Psoas muscle (tissue), 7 donors: ENCODE measurements at regions not wholly inside any gene's neighbourhood (a gene's known extent, or its start where the extent isn't known, plus 50 kb on each side); places are given as distances from the start of the nearest gene placed in this dataset.
A peak's percentile ranks its signal among the peaks of the same experiment; 100 is the strongest.

ENCODE experiments used
- ATAC-seq, 4 donors: fragments of 200-7000 bp; cut with Tn5 transposase; one replicate each; pipeline ENCODE4 v1.9.1; 2020; ENCODE audit warnings: moderate library complexity in 3 of 4, mild to moderate bottlenecking in 2 of 4
- DNase-seq, 2 donors: peaks; one replicate each; pipeline ENCODE4 v3.0.0-alpha.2; 2020
- H3K27ac ChIP-seq: fragments of 200-600 bp; one replicate; pipeline ENCODE4 v1.8.0; 2022
- H3K27me3 ChIP-seq, 3 donors: fragments of 200-600 bp in 1 of 3; one replicate each; pipeline versions ENCODE4 v1.6.1 to v1.8.0; 2013 to 2022; ENCODE audit warnings: low read length in 2 of 3, mild to moderate bottlenecking in 2 of 3, moderate library complexity in 1 of 3; ENCODE audit not compliant: insufficient read depth in 3 of 3
- H3K36me3 ChIP-seq, 2 donors: fragments of 200-600 bp in 1 of 2; one replicate each; pipeline versions ENCODE4 v1.6.1 to v1.8.0; 2013 to 2022; ENCODE audit warnings: low read depth in 1 of 2, mild to moderate bottlenecking in 1 of 2, moderate library complexity in 1 of 2; ENCODE audit not compliant: insufficient read depth in 1 of 2
- H3K4me1 ChIP-seq: fragments of 200-600 bp; one replicate; pipeline ENCODE4 v1.8.0; 2022
- H3K4me3 ChIP-seq: fragments of 200-600 bp; one replicate; pipeline ENCODE4 v1.8.0; 2022; ENCODE audit warnings: mild to moderate bottlenecking
- H3K9me3 ChIP-seq: fragments of 200-600 bp; one replicate; pipeline ENCODE4 v1.8.0; 2022
- CTCF ChIP-seq: fragments of 200-600 bp; IDR thresholded peaks from one replicate; pipeline ENCODE4 v1.8.0; 2022; ENCODE audit warnings: antibody characterized with exemption
- WGBS, 3 donors: extraction: QIAGEN DNeasy Blood & Tissue Kit; methylation state at CpG; one replicate each; pipeline versions ENCODE4 v1.1.6 to v1.1.7; 2013; 5-methylcytosine and 5-hydroxymethylcytosine counted together
- intact Hi-C, 2 donors: fragments of 100-400 bp; cut with DNase I; formaldehyde crosslinking; loops; one replicate each; pipeline versions ENCODE4 v1.11.0 to v1.14.2; 2022
- donor health status: healthy with polysubstance abuse.
- donor health status: DM: no; HTN: no; CAD: no; lungs with moderate emphysema.
- donor health status: Bipolar disorder and iron deficiency.
- donor health status: healthy.
- donor health status: DM: yes; HTN: yes; CAD: no.
- donor health status: DM: no; HTN: no; CAD: no.
- donor health status: DM: yes; HTN: yes; CAD: no.

- intact Hi-C loops = no loop called here
- Histone ChIP-seq H3K27ac (no peak overlapping the region), H3K27me3 (no peaks in the 10 kb centered on the region), H3K4me1 (no peaks in the 10 kb centered on the region), H3K9me3 (no peaks in the 10 kb centered on the region), H3K4me3 (no peak overlapping the region), H3K36me3 (no peaks in the 10 kb centered on the region)
- no peak for TF ChIP-seq CTCF
- DNase-seq = no peak
- no peak for ATAC-seq
Observed at GRCh38 chrX:124250835-124251437, 81.5 kb upstream of the TEX13D start.

GRCh38 chrX:124254611-124255010 is 77.8 kb upstream of the TEX13D start:
- H3K9me3 ChIP-seq = no peaks in the 10 kb centered on the region
- intact Hi-C loops = no loop called here
- H3K27ac ChIP-seq = no peak overlapping the region
- no peaks in the 10 kb centered on the region for H3K27me3 ChIP-seq
- no peaks in the 10 kb centered on the region for H3K36me3 ChIP-seq
- ATAC-seq = no peak
- no peak for DNase-seq
- WGBS, 3 donors = 18 to 22% (median 18%) methylated on average over 1 of the region's 1 CpG
- no peak for TF ChIP-seq CTCF
- no peaks in the 10 kb centered on the region for H3K4me1 ChIP-seq
- no peak overlapping the region for H3K4me3 ChIP-seq

- DNase-seq = no peak
- intact Hi-C loops = no loop called here
- TF ChIP-seq CTCF = no peak
- ATAC-seq = no peak
- H3K9me3 ChIP-seq = no peaks in the 10 kb centered on the region
- no peak overlapping the region for H3K4me3 ChIP-seq
- H3K4me1 ChIP-seq = no peaks in the 10 kb centered on the region
- H3K27ac ChIP-seq = no peak overlapping the region
- 26 to 33% (median 30%) methylated on average over 2 of the region's 2 CpGs for WGBS, 3 donors
- no peaks in the 10 kb centered on the region for H3K36me3 ChIP-seq
- no peaks in the 10 kb centered on the region for H3K27me3 ChIP-seq
Observed at GRCh38 chrX:124256216-124256615, 76.2 kb upstream of the TEX13D start.

GRCh38 chrX:124256629-124257380 is 75.7 kb upstream of the TEX13D start:
- peak in 2 of 4 donors; percentile 58 to 63 for ATAC-seq
- H3K9me3 ChIP-seq = no peaks in the 10 kb centered on the region
- no peaks in the 10 kb centered on the region for H3K27me3 ChIP-seq
- H3K4me3 ChIP-seq = no peak overlapping the region
- no peaks in the 10 kb centered on the region for H3K4me1 ChIP-seq
- no peak for DNase-seq
- 40 to 82% (median 66%) methylated on average over 3 of the region's 3 CpGs for WGBS, 3 donors
- no peak overlapping the region for H3K27ac ChIP-seq
- no peaks in the 10 kb centered on the region for H3K36me3 ChIP-seq
- intact Hi-C loops = no loop called here
- TF ChIP-seq CTCF = no peak
